Hypothalamus (tissue), 51 donors: ENCODE measurements at regions not wholly inside any gene's neighbourhood (a gene's known extent, or its start where the extent isn't known, plus 50 kb on each side); places are given as distances from the start of the nearest gene placed in this dataset.
"Not testable (repeated sequence)": the region's sequence is repeated elsewhere in the genome, so short reads cannot be mapped to it uniquely, and the experiment has no call there.

Experiments used
- DNase-seq, 51 donors: peaks; one replicate each; lab custom pipeline; 2025; lab: John Stamatoyannopoulos, UW

DNA sequence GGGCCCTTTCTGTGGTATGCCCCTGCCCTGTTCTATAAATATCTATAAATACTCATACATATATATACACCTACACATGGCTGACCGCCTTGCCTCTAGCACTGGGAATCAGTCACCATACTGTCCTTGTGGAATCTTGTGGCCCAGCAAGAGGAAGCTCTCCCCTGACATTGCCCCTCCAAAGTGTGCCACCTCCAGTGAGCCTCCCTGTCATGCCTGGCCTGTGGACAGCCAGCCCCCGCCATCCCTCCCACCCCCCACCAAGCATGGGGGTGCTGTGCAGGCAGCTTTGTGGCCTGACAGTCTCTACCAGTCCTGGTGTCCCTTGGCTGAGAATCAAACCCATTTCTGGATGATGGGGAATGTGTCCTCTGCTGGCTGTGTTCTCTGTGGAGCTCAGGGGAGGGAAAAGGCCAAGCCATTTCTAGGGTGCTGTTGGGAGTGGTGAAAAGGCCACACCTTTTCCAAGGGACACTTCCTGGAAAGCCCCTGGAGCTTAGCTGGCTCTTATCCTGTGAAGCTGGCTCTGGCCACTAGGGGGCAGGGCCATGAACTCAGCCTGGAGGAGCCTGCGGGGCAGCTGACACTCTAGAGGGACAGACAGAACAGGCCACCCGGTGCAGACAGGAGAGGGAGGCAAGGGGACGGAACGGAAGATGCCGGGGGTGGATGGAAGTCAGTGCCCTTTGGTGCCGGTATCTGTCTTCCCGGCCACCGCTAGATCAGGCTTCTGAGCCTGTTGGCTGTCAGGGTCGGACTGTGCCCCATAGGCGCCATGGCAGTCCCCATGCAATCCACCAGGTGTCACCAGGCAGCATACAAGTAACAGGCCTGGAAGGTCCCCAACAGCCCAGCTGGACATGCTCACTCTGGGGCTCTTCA is 167.2 kb downstream of the TBC1D2B start:
- DNase-seq, result peak in 47 of 51 donors; percentile 2 to 84 (median 50)

DNA sequence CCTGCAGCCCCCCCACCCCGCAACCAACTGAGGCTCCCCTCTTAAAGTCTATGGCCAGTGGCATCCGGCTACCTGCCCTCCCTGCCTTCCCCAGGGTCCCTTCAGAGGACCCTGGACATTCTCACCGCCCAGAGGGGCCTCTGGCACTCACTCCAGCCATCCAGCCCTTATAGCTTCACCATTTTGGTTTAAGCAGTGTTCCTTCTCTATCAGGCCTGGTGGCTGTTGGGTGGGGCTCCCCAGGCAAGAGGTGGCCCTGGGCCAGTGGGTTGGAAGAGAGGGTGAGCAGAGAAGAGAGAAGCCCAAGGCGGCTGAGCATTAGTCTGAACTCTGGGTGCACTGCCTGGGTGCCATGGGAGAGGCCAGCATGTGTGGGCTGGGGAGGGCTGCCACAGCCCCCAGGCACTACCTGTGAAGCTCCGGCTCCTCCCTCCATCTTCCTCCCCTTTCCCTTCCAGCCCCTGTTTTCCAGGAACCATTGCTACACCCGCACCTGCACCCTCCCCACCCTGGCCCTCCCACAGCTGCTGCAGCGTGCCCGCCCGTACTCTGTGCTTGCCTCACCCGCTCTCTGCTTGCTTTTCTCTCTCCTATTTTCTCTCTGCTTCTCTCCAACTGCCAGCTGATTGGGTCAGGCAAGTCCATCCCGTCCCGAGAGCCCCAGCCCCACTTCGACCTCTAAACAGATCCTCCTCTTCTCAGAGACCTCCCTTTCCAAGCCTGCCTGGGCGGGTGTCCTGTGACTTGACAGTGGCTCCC is 168.2 kb downstream of the TBC1D2B start:
- DNase-seq, result no peak

DNA sequence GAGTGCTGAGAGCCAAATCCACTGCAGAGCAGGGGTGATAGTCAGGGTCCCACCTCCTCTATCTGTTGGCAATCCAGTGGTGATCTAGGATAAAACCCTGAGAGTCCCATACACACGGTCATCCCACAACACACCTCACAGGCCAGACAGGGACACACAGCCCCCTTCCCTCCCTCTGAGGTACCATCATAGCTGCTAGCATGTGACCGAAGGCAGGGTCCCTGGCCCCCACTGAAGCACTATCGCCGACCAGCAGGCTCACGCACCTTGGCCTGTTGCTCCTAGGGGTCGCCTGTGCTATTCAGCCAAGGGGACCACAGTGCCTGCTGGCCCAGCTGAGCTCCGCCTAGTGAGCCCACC is 168.8 kb downstream of the TBC1D2B start:
- not testable (repeated sequence) for DNase-seq

DNA sequence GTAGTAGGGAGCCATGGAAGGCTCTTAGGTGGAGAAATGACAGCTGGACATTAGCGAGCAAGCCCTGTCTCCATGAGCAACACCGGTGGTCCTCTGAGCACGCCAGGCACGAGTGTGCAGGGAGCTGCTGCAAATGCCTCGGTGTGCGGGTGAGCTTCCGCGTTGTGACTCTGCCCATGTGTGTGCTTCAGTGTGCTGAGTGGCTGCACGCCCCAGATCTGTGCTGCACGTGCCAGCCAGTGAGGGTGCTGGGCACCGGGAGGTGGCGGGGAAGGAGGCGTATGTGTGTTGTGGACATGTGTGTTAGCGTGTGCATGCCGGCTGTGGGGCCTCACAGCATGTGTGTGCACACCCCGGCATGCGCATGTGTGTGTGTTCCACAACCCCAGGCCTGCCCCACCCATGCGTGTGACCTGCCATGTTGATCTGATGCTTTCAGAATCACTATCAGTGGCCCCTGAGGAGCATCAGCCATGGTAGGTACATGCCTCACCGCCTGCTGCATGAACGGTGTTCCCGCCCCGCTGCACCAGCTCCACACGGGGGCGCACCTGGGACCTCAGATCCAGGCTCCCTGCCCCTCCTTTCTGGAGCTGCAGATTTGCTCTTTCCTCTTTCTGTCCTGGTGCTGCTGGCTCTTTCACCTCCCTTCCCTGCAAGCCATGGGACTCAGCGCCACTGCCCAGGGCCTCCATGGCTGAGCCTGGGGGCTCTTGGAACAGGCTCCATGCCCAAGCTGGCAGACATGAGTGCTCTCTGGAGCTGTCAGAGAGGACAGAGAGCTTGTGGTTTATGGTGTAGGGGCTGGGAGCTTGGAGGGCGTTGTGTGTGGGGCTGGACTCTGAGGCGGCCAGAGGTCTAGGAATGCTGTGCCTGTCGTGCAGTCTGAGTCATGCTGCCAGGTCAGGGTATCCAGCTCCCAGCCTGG is 169.4 kb downstream of the TBC1D2B start:
- DNase-seq, result peak in 1 of 51 donors; percentile 29

DNA sequence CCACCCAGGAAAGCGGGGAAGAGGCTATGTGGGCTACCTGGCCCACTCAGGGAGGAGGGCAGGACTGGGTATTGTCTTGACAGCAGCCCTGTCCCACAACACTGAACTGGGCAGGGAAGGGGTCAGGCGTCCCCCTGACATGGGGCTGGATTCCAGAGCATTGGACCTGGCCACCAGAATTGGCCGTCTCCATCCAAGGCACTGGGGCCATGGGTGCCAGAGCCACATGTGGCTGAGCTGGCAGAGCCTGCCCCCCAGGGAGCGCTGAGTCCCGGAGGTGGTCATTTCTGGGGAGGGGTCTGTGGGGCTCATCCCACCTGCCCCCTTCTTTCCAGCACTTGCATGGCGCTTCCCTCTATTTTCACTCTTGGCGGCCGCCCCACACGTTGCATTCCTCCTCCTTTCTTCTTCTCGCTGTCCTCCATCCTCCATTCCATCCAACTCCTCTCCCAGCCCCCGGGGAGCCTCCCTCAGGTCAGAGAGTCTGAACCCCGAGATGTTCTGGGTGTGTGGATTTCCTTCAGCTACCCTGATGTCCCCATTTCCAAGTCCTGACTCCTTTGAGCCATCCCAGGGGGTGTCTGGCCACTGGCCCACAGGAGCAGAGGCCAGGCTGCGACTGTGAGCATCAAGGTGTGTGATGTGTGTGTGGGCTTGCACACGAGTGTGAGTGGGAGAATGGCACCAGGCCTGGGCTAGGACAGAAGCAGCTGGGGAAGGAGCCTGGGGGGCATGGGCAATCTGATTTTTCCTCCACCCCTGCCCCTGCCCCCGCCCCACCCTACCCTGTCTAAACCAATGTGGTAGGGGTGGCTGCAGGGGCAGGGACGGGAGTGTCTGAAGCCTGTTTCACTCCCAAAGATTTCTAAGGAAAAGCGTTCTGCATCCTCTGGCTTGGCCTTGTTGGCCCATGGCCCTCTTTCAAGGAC is 171.2 kb downstream of the TBC1D2B start:
- DNase-seq, result not testable (repeated sequence)

DNA sequence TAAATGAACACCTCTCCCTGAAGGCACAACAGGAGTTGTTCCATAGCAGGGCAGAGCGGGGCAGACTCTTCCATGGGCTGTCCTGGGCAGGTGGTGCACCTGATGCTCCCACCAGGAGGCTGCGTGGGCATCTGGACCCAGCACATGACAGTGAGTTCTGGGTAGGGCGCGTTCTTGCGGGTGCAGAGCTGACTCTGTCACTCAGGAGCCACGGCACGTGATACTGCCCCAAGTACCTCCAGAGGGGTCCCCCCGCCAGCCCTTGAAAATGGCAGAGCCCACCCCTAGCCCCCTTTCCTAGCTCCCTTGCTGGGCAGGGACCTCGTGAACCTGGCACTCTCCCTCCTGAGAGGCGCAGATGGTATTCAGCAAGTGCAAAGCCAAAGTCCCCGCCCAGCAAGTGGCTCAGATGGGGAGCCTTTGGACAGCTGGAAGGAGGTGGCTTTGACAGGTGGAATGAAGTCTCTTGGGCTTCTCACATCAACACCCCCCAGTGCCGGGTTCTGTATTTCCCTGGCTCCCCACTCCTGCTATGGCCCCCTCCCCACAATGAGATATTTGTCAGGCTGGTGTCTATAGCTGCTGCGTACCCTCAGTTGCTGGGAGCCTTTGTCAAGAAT is 172.1 kb downstream of the TBC1D2B start:
- no peak for DNase-seq

DNA sequence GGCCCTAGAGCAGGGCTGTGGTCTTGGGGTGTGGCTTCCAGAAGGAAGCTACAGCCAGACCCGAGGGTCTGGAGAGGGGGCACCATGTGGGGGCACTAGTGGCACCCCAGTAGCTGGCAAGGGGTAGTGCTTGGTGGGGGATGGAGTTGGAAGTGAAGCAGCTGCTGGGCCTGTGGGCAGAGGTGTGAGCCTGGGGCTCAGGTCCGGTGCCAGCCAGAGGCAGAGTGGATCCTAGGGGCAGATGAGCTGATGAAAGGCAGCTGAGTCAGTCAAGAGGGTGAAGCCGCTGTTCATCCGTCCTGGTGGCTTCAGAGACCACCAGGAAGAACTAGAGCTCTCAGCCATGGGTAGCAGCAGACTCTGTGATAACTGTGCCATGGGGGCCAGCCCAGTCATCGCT is 172.6 kb downstream of the TBC1D2B start:
- DNase-seq, result no peak

DNA sequence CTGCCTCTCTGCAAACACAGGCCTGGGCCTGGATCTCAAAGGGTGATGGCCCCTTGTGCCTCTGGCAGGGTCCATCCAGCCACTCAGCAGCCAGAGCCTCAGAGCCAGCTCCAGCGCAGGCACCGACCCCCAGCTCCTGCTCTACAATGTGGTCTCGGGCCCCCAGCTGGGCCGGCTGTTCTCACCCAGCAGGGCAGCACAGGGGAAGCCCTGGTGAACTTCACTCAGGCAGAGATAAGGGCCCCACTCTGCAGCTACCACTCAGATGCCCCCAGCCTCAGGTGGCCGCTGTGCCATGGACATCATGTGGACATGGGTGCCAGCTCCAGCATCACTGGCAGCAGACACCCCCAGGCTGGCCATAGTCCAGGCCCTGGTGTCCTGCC is 173.1 kb downstream of the TBC1D2B start:
- no peak for DNase-seq

DNA sequence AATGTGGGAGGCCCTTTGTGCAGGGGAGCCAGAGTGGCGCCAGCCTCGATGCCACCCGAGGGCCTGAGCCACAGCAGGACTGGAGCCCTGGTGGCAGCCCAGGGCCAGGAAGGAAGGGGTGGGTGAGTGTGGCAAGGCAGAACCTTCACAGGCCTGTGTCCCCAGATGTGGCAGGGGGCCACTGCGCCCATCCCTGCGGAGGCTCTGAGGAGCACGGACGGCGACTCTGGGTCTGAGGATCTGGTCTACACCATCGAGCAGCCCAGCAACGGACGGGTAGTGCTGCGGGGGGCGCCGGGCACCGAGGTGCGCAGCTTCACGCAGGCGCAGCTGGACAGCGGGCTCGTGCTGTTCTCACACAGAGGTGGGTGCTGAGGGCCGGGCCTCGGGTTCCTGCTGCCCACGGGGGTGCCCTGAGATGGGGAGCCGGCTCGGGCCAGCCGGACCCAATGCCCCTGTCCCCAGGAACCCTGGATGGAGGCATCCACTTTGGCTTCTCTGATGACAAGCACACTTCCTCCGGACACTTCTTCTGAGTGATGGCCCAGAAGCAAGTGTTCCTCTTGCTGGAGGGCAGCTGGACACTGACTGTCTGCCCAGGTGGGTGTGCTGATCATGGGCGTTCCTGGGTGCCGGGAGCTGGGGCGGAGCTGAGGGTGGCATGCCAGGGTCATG is 173.6 kb downstream of the TBC1D2B start:
- DNase-seq, result not testable (repeated sequence)

DNA sequence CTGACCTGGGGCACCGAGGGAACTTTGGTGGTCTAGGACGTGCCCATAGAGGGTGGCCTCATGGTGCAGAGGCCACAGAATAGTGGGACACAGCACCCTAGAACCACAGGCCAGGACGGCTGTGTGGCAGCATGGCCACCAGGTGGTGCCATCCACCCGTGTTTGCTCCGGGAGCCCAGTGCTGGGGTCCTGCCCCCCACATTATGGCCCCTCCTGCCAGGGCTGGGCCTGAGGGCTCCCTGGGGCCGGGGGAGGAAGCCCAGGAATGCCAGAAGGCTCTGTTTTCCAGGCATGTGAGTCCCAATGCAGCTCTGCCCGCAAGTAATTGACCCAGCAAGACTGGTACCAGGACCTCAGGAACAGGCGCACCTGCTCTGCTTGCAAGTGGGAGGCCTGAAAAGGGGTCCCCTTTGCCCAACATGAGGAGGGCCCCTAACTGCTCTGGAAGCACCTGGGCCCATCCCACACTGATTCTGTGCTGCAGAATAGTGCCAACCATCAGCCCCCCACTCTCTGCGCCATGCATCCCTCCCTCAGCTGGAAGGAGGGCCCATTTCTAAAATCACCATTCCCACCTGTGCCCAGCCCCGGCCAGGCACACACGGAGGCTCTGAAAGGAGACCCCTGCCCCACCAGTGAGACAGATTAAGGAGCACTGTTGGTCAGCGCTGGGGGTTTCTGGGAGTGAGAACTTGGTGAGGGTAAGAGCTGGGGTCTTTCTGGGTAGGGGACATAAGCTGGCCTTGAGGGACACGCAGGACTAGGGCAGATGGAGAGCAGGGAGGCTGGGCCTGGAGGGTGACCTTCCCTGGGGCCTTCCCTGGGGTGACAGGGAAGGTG is 174.4 kb downstream of the TBC1D2B start:
- DNase-seq, result peak in 1 of 51 donors; percentile 18

DNA sequence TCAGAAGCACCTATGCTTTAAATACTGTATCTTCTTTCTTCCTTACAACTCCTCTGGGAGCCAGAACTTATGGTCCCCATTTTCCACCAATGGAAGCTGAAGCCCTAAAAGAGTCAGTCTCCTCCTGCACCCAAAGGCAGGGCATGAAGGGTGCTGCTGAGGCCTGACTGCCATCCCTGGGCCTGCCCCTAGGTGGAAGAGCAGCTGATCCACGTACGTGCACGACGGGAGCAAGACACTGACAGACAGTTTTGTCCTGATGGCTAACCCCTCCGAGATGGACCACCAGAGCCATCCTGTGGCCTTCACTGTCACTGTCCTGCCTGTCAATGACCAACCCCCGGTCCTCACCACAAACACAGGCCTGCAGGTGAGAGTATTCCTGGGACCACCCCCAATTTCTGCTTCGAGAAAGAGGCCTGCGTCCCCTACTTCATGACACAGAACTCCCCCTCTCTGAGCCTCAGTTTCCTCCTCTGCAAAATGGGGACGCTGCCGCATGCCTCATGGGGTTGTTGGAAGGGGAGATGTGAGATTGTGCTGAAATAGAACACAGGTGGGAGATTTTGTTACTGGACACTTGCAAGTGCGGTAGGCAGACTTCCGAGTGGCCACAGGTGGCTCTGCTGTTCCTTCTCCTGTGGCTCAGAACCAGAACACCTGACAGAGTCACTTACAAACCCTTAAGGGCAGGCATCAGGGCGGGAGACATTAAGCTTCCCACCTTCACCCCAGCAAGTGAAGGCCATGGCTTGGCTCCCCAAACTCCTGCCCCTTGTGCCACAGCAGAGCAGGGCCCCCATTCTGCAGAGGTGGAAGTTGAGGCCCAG is 175.4 kb downstream of the TBC1D2B start:
- DNase-seq, result no peak

DNA sequence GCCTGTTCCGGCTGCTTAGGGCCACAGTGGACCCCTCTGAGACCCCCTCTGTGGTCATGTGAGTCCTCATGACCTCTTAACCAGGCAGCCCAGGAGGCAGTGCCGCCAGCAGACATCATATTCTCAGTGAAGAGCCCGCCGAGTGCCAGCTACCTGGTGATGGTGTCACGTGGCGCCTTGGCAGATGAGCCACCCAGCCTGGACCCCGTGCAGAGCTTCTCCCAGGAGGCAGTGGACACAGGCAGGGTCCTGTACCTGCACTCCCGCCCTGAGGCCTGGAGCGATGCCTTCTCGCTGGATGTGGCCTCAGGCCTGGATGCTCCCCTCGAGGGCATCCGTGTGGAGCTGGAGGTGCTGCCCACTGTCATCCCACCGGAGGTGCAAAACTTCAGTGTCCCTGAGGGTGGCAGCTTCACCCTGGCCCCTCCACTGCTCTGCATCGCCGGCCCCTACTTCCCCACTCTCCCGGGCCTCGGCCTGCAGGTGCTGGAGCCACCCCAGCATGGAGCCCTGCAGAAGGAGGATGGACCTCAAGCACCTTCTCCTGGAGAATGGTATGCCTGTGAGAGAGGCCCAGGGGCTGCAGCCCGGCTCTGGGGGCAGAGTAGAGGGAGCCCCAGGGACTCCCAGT is 176.1 kb downstream of the TBC1D2B start:
- DNase-seq, result no peak

DNA sequence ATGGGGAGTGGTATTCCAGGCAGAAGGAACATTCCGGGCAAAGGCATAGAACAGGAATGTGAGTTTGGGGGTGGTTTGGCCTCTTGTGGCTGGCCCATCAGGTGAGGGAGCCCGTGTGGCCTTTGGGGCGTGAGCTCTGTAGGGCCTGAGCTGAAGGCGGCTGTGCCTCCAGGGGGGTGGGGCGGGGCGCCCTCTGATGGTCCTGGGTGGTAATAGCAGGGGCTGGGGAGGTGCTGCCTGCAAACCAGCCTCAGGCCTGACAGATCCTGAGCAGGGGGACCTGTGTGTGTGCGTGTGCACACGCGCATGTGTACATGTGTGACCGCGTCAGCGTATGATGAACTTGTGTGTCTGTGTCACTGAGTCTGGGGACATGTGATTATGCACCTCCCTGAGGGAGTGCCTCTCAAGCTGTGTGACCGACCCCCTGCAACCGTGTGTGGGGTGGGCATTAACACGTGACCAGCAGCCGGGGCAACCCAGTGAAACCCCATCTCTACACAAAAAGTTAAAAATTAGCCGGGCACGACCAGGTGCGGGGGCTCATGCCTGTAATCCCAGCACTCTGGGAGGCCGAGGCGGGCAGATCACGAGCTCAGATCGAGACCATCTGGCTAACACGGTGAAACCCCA is 177.1 kb downstream of the TBC1D2B start:
- DNase-seq, result peak in 2 of 51 donors; percentile 7 to 11

DNA sequence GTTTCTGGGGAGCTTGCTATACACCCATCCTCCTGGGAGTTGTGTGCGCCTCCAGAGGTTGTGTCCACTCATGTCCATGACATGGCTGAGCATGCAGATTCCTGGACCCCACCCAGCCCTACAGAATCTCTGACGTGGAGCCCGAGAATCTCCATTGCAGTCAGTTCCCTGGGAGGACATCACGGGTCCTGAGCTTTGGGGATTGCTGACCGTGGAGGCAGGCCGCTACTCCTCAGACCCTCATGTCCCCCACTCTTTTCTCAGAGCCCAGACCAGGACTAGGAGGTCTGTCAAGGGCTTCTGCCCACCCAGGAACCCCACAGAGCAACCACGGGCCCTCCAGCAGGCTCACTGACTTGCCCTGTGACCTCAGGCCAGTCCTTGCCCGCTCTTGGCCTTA is 177.7 kb downstream of the TBC1D2B start:
- DNase-seq, result not testable (repeated sequence)

DNA sequence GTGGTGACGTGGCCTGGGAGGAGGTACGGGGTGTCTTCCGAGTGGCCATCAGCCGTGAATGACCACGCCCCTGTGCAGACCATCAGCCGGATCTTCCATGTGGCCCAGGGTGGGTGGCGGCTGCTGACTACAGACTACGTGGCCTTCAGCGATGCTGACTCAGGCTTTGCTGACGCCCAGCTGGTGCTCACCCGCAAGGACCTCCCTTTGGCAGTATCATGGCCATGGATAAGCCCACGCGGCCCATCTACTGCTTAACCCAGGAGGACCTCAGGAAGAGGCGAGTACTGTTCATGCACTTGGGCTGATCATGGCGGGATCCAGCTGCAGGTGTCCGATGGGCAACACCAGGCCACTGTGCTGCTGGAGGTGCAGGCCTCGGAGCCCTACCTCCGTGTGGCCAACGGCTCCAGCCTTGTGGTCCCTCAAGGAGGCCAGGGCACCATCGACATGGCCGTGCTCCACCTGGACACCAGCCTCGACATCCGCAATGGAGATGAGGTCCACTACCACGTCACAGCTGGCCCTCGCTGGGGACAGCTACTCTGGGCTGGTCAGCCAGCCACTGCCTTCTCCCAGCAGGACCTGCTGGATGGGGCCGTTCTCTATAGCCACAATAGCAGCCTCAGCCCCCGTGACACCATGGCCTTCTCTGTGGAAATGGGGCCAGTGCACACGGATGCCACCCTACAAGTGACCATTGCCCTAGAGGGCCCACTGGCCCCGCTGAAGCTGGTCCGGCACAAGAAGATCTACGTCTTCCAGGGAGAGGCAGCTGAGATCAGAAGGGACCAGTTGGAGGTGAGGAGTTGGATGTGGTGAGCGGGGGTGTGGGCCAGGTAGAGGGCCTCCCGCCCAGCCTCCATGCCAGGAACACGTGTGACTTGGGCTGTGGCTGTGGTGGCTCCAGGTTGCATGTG is 178.4 kb downstream of the TBC1D2B start:
- no peak for DNase-seq
